CD4-positive, alpha-beta T cell treated with Interleukin-4 for 4 hours (primary cell): ENCODE measurements at regions not wholly inside any gene's neighbourhood (a gene's known extent, or its start where the extent isn't known, plus 50 kb on each side); places are given as distances from the start of the nearest gene placed in this dataset.
A peak's percentile ranks its signal among the peaks of the same experiment; 100 is the strongest.

Source experiments
- DNase-seq: peaks from one replicate; pipeline ENCODE4 v3.0.0-alpha.2; 2020

GRCh38 chrX:42725196-42725595, 52.8 kb downstream of the PPP1R2C start:
- no peak for DNase-seq

- DNase-seq: no peak
Observed at GRCh38 chrX:42720209-42720608, 57.8 kb downstream of the PPP1R2C start.

GRCh38 chrX:42715701-42716262, 62.2 kb downstream of the PPP1R2C start:
- DNase-seq: no peak

GRCh38 chrX:42714981-42715700, 62.8 kb downstream of the PPP1R2C start:
- peak; percentile 11 for DNase-seq

GRCh38 chrX:42710452-42710851, 67.5 kb downstream of the PPP1R2C start:
- DNase-seq: no peak

GRCh38 chrX:42708222-42708621, 69.7 kb downstream of the PPP1R2C start:
- no peak for DNase-seq

- DNase-seq: no peak
Observed at GRCh38 chrX:42707742-42708141, 70.2 kb downstream of the PPP1R2C start.

GRCh38 chrX:42704454-42704853, 73.5 kb downstream of the PPP1R2C start:
- DNase-seq: peak; percentile 1

- no peak for DNase-seq
Observed at GRCh38 chrX:42697544-42697943, 80.4 kb downstream of the PPP1R2C start.

- DNase-seq: no peak
Observed at GRCh38 chrX:42696536-42697124, 81.3 kb downstream of the PPP1R2C start.

GRCh38 chrX:42695800-42696358, 82.1 kb downstream of the PPP1R2C start:
- no peak for DNase-seq

GRCh38 chrX:42694260-42694815, 83.6 kb downstream of the PPP1R2C start:
- DNase-seq: no peak

GRCh38 chrX:42691196-42691595, 86.8 kb downstream of the PPP1R2C start:
- no peak for DNase-seq

GRCh38 chrX:42686706-42687105, 91.3 kb downstream of the PPP1R2C start:
- no peak for DNase-seq

- DNase-seq: no peak
Observed at GRCh38 chrX:42686296-42686695, 91.7 kb downstream of the PPP1R2C start.

GRCh38 chrX:42684065-42684464, 93.9 kb downstream of the PPP1R2C start:
- no peak for DNase-seq

- DNase-seq: no peak
Observed at GRCh38 chrX:42680666-42681065, 97.3 kb downstream of the PPP1R2C start.

- DNase-seq: no peak
Observed at GRCh38 chrX:42678133-42678532, 99.8 kb downstream of the PPP1R2C start.

- no peak for DNase-seq
Observed at GRCh38 chrX:42673301-42673810, 104.6 kb downstream of the PPP1R2C start.

GRCh38 chrX:42664680-42665079, 113.3 kb downstream of the PPP1R2C start:
- no peak for DNase-seq

- no peak for DNase-seq
Observed at GRCh38 chrX:42628471-42628870, 149.5 kb downstream of the PPP1R2C start.

GRCh38 chrX:42627891-42628290, 150.1 kb downstream of the PPP1R2C start:
- DNase-seq: no peak

GRCh38 chrX:42624524-42624923, 153.4 kb downstream of the PPP1R2C start:
- no peak for DNase-seq

GRCh38 chrX:42619068-42619467, 158.9 kb downstream of the PPP1R2C start:
- DNase-seq: no peak
